HG02759 (cell line): ENCODE measurements at regions not wholly inside any gene's neighbourhood (a gene's known extent, or its start where the extent isn't known, plus 50 kb on each side); places are given as distances from the start of the nearest gene placed in this dataset.
"Not testable (repeated sequence)": the region's sequence is repeated elsewhere in the genome, so short reads cannot be mapped to it uniquely, and the experiment has no call there.

Experiments used
- ATAC-seq: cut with Tn5 transposase; IDR thresholded peaks from one replicate; pipeline ENCODE4 v1.9.1; 2021; ENCODE audit warnings: mild to moderate bottlenecking, moderate library complexity; ENCODE audit not compliant: unreplicated experiment

GRCh38 chr10:61195211-61195610, 251.2 kb upstream of the RHOBTB1 start:
- ATAC-seq: no peak

- ATAC-seq: not testable (repeated sequence)
Observed at GRCh38 chr10:61192589-61192988, 248.6 kb upstream of the RHOBTB1 start.

GRCh38 chr10:61192042-61192441, 248.1 kb upstream of the RHOBTB1 start:
- ATAC-seq: no peak

DNA sequence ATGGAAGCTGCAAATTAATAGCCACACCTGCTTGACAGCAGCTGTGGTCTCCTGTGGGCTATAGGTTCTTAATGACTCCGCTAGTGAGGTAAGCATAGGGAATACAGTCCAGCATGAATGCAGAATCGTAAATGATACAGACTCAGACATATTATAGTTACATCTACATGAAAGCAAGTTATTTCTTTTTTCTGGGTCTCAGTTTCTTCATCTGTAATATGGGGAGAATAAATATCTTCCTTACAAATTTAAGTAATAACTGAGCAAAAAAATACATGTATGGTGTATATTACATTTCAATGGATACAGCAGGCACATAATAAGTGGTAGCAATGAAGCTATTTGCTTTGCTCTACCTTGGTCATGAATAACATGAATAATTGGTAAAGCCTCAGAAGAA, 245.9 kb upstream of the RHOBTB1 start:
- ATAC-seq: no peak

- ATAC-seq: no peak
Observed at GRCh38 chr10:61188691-61189090, 244.7 kb upstream of the RHOBTB1 start.

DNA sequence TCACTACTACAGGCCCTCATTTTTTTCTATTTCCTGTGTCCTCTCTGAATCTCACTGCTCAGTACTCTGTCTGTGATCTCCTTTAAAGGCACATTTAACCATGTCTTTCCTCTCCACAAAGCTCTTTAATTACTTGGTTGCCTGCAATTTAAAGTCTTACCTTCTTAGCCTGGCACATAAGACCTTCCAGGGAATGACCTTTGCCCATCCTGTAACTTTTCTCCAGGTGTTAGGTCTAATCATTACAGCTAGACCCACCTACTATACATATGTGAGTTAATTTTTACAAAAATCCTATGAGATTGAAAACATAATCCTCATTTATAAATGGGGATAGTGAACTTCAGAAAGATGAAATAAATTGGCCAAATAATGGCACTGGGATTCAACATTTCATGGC, 244.1 kb upstream of the RHOBTB1 start:
- ATAC-seq: no peak

- ATAC-seq: no peak
Observed at GRCh38 chr10:61187601-61188000, 243.6 kb upstream of the RHOBTB1 start.

GRCh38 chr10:61186408-61186807, 242.4 kb upstream of the RHOBTB1 start:
- ATAC-seq: no peak

DNA sequence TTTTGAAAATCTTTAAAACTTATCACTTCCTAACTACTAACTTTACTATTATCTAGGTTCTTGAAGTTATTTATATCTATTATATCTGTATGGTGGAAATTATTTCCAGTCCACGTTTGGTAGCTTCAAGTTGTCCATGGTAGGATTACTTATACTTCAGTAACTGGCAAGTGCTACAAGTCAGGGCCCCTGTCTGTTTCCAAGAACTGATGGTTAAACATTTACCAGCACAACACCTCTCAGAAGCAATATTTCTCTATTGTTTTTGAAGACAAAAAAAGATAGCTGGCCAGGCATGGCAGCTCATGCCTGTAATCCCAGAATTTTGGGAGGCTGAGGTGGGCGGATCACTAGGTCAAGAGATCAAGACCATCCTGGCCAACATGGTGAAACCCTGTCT, 240.4 kb upstream of the RHOBTB1 start:
- no peak for ATAC-seq

DNA sequence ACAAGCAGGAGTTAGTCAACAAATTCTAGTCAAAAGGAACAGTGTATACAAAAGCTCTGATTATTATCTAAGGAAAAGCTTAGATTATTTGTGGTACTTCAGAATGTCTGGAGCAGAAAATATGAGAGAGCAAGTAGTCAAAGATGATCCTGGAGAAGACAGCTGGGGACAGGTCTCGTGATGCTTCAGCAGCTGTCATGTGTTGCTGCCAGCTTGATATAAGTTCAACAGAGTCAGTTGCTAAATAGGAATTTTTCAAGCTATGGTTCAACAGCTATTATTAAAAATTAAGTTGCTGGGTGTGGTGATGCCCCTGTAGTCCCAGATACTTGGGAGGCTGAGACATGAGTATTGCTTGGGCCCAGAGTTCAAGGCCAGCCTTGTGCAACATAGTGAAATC, 240.0 kb upstream of the RHOBTB1 start:
- ATAC-seq: no peak

DNA sequence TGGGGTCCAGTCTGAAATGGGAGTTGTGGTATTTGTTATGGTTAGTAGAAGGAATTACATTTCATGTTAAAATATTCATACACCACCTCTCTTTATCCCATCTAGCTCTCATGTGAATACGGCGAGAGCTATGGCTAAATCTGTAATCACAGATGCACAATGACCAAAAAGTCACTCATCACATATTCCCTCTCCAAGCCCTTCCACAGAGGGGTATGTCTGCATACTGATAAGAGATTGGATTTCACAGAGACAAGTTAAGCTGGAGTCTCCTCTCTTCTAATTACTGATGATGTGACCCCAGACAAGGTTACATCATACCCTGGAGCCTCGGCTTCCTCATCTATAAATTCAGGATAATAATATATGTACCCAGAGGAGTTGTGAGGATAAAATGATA, 237.8 kb upstream of the RHOBTB1 start:
- no peak for ATAC-seq

DNA sequence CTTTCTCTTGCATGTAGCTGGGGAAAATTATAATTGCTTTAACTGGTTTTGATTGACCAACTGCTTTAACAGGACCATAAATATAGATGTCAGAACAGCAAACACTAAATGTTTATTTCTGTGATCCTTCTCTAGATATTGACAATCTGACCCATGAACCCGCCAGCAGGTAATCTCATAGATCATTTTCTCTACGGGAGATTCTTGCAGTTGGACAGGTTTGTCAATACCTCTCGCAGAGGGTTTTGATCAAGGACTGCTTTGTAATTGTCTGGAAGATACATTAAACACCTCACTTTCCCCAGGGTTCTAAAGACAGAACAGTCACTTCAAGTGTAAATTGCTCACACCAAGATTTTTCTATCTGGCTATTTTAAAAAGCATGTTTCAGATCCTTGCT, 235.8 kb upstream of the RHOBTB1 start:
- ATAC-seq: no peak

GRCh38 chr10:61176424-61176823, 232.4 kb upstream of the RHOBTB1 start:
- no peak for ATAC-seq

- no peak for ATAC-seq
Observed at GRCh38 chr10:61175316-61175715, 231.3 kb upstream of the RHOBTB1 start.

GRCh38 chr10:61173450-61173849, 229.5 kb upstream of the RHOBTB1 start:
- no peak for ATAC-seq

GRCh38 chr10:61172182-61172926, 228.4 kb upstream of the RHOBTB1 start:
- ATAC-seq: no peak

- no peak for ATAC-seq
Observed at GRCh38 chr10:61170594-61170993, 226.6 kb upstream of the RHOBTB1 start.

DNA sequence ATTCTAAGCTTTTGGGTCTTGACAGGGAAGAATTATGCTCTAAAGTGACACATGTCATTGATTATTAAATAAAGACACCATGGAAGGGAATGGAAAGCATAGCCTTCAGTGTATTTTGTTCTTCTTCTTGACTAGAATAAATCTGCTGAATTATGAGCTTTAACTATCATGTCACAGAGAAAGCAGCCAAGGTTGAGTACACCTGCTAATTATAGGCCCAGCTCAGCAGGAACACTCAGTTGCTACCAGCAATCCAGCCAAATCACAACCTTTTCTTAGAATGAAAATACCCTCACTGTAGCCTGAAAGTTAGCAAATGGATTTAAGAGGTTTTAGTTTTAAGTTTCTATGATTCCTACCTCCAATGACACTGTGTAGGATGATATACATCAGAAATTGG, 225.3 kb upstream of the RHOBTB1 start:
- no peak for ATAC-seq

GRCh38 chr10:61166489-61166888, 222.5 kb upstream of the RHOBTB1 start:
- ATAC-seq: no peak

DNA sequence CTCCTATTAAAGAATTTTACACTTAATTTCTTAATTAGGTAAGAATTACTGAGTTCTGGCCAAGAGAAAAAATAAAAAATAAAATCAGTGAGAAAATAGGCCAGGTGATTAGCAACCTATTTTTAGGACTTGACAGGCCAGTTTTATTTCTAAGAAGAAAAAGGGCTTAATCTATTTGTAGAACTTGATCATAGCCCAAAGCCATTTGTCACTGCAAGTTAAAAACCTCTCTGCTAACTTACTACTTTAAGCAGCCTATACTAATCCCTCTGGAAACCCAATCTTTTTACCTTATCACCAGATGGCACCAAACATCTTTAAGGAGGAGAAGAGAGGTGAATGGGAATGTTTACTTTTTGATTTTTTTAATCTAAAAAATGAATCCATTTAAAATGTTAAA, 222.1 kb upstream of the RHOBTB1 start:
- ATAC-seq: no peak

DNA sequence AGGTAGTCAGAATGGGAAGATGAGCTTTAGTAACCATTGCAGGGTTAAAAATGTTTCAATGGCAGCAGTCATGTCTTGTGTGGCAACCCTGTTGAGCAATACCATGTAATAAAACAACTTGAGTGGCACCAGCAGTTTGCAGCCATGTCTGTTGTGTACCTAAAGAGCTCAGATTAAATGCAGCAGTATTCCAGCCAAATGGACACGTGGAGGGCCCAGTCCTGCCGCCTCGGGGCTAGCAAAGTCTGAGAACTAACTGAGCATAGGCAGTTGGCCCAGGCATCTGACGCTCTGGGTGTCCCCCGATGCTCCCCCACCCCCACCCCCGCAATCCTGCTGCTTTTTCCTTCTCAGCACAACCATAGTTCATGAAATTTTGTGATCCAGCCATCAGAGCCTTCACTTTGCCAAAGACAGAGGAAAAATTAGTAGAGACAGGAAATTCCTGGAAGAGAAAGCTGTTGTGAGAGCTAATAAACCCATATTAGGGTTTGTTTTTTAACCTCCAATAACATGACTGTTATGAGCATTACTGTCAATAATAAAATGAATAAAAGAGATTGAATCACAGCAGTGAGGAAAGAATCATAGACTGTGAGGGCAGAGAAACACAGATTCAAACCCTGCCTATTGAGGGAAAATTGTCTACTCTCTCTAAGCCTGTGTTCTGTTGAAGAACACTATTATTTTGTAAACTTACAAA, 220.6 kb upstream of the RHOBTB1 start:
- ATAC-seq: no peak

- no peak for ATAC-seq
Observed at GRCh38 chr10:61163403-61163802, 219.4 kb upstream of the RHOBTB1 start.

GRCh38 chr10:61160253-61160652, 216.3 kb upstream of the RHOBTB1 start:
- ATAC-seq: no peak
